ENCODE measurements at regions not wholly inside any gene's neighbourhood (a gene's known extent, or its start where the extent isn't known, plus 50 kb on each side); places are given as distances from the start of the nearest gene placed in this dataset.
"Not testable (repeated sequence)": the region's sequence is repeated elsewhere in the genome, so short reads cannot be mapped to it uniquely, and the experiment has no call there.

- H3K4me3 ChIP-seq (ENCODE audit: low read length in 2 of 2) = no peak overlapping the region
Observed at GRCh38 chr10:63675171-63675570, 154.0 kb downstream of the REEP3 start.

GRCh38 chr10:63677001-63677400, 155.8 kb downstream of the REEP3 start:
- no peaks in the 10 kb centered on the region for H3K27me3 ChIP-seq (ENCODE audit: control insufficient read depth in 1 of 2, insufficient read depth in 2 of 2, low read length in 2 of 2)
- H3K27ac ChIP-seq (ENCODE audit: low read length) = no peak overlapping the region
- H3K4me3 ChIP-seq (ENCODE audit: low read length in 2 of 2) = no peak overlapping the region
- no peak overlapping the region for H3K9ac ChIP-seq (ENCODE audit: low read length in 2 of 2)
- H3K4me1 ChIP-seq (ENCODE audit: control insufficient read depth, insufficient read depth, low read length) = peaks cover 10% of the 10 kb centered on the region
- no peaks in the 10 kb centered on the region for H3K9me3 ChIP-seq (ENCODE audit: control insufficient read depth in 2 of 2, low read length in 2 of 2)
- no peaks in the 10 kb centered on the region for H3K36me3 ChIP-seq (ENCODE audit: control insufficient read depth in 2 of 2, insufficient read depth in 2 of 2, low read length in 2 of 2)

More at GRCh38 chr10:63675171-63675570, 154.0 kb downstream of the REEP3 start:
- Histone ChIP-seq H3K27ac (ENCODE audit: low read length) (no peak overlapping the region), H3K27me3 (ENCODE audit: control insufficient read depth in 1 of 2, insufficient read depth in 2 of 2, low read length in 2 of 2) (no peaks in the 10 kb centered on the region), H3K9ac (ENCODE audit: low read length in 2 of 2) (no peak overlapping the region), H3K9me3 (ENCODE audit: control insufficient read depth in 2 of 2, low read length in 2 of 2) (no peaks in the 10 kb centered on the region), H3K36me3 (ENCODE audit: control insufficient read depth in 2 of 2, insufficient read depth in 2 of 2, low read length in 2 of 2) (no peaks in the 10 kb centered on the region), H3K4me1 (ENCODE audit: control insufficient read depth, insufficient read depth, low read length) (peaks cover 16% of the 10 kb centered on the region)

GRCh38 chr10:63680545-63680944, 159.3 kb downstream of the REEP3 start:
- not testable (repeated sequence) for H3K4me1 ChIP-seq (ENCODE audit: control insufficient read depth, insufficient read depth, low read length); H3K4me3 ChIP-seq (ENCODE audit: low read length in 2 of 2); H3K9me3 ChIP-seq (ENCODE audit: control insufficient read depth in 2 of 2, low read length in 2 of 2); H3K9ac ChIP-seq (ENCODE audit: low read length in 2 of 2); H3K27me3 ChIP-seq (ENCODE audit: control insufficient read depth in 1 of 2, insufficient read depth in 2 of 2, low read length in 2 of 2); H3K27ac ChIP-seq (ENCODE audit: low read length); H3K36me3 ChIP-seq (ENCODE audit: control insufficient read depth in 2 of 2, insufficient read depth in 2 of 2, low read length in 2 of 2)

GRCh38 chr10:63681993-63682697, 160.9 kb downstream of the REEP3 start:
- Histone ChIP-seq H3K4me1 (ENCODE audit: control insufficient read depth, insufficient read depth, low read length) (no peaks in the 10 kb centered on the region), H3K36me3 (ENCODE audit: control insufficient read depth in 2 of 2, insufficient read depth in 2 of 2, low read length in 2 of 2) (no peaks in the 10 kb centered on the region), H3K27ac (ENCODE audit: low read length) (no peak overlapping the region), H3K4me3 (ENCODE audit: low read length in 2 of 2) (no peak overlapping the region), H3K9ac (ENCODE audit: low read length in 2 of 2) (no peak overlapping the region), H3K27me3 (ENCODE audit: control insufficient read depth in 1 of 2, insufficient read depth in 2 of 2, low read length in 2 of 2) (no peaks in the 10 kb centered on the region), H3K9me3 (ENCODE audit: control insufficient read depth in 2 of 2, low read length in 2 of 2) (no peaks in the 10 kb centered on the region)

GRCh38 chr10:63682698-63683052, 161.5 kb downstream of the REEP3 start:
- H3K4me3 ChIP-seq (ENCODE audit: low read length in 2 of 2); H3K27me3 ChIP-seq (ENCODE audit: control insufficient read depth in 1 of 2, insufficient read depth in 2 of 2, low read length in 2 of 2); H3K27ac ChIP-seq (ENCODE audit: low read length); H3K9me3 ChIP-seq (ENCODE audit: control insufficient read depth in 2 of 2, low read length in 2 of 2); H3K36me3 ChIP-seq (ENCODE audit: control insufficient read depth in 2 of 2, insufficient read depth in 2 of 2, low read length in 2 of 2); H3K9ac ChIP-seq (ENCODE audit: low read length in 2 of 2); H3K4me1 ChIP-seq (ENCODE audit: control insufficient read depth, insufficient read depth, low read length): not testable (repeated sequence)

- H3K9ac ChIP-seq (ENCODE audit: low read length in 2 of 2) = no peak overlapping the region
- no peaks in the 10 kb centered on the region for H3K36me3 ChIP-seq (ENCODE audit: control insufficient read depth in 2 of 2, insufficient read depth in 2 of 2, low read length in 2 of 2)
- H3K27ac ChIP-seq (ENCODE audit: low read length) = no peak overlapping the region
- H3K4me1 ChIP-seq (ENCODE audit: control insufficient read depth, insufficient read depth, low read length) = no peaks in the 10 kb centered on the region
- H3K9me3 ChIP-seq (ENCODE audit: control insufficient read depth in 2 of 2, low read length in 2 of 2) = no peaks in the 10 kb centered on the region
- H3K27me3 ChIP-seq (ENCODE audit: control insufficient read depth in 1 of 2, insufficient read depth in 2 of 2, low read length in 2 of 2) = no peaks in the 10 kb centered on the region
- H3K4me3 ChIP-seq (ENCODE audit: low read length in 2 of 2) = no peak overlapping the region
Observed at GRCh38 chr10:63683223-63683622, 162.0 kb downstream of the REEP3 start.

GRCh38 chr10:63683686-63684085, 162.5 kb downstream of the REEP3 start:
- no peaks in the 10 kb centered on the region for H3K4me1 ChIP-seq (ENCODE audit: control insufficient read depth, insufficient read depth, low read length)
- no peak overlapping the region for H3K27ac ChIP-seq (ENCODE audit: low read length)
- H3K9me3 ChIP-seq (ENCODE audit: control insufficient read depth in 2 of 2, low read length in 2 of 2) = no peaks in the 10 kb centered on the region

GRCh38 chr10:63684257-63684936, 163.2 kb downstream of the REEP3 start:
- Histone ChIP-seq H3K9me3 (ENCODE audit: control insufficient read depth in 2 of 2, low read length in 2 of 2) (no peaks in the 10 kb centered on the region), H3K27ac (ENCODE audit: low read length) (no peak overlapping the region), H3K4me1 (ENCODE audit: control insufficient read depth, insufficient read depth, low read length) (no peaks in the 10 kb centered on the region), H3K4me3 (ENCODE audit: low read length in 2 of 2) (no peak overlapping the region), H3K9ac (ENCODE audit: low read length in 2 of 2) (no peak overlapping the region), H3K27me3 (ENCODE audit: control insufficient read depth in 1 of 2, insufficient read depth in 2 of 2, low read length in 2 of 2) (no peaks in the 10 kb centered on the region), H3K36me3 (ENCODE audit: control insufficient read depth in 2 of 2, insufficient read depth in 2 of 2, low read length in 2 of 2) (no peaks in the 10 kb centered on the region)

More at GRCh38 chr10:63683686-63684085, 162.5 kb downstream of the REEP3 start:
- Histone ChIP-seq H3K27me3 (ENCODE audit: control insufficient read depth in 1 of 2, insufficient read depth in 2 of 2, low read length in 2 of 2) (no peaks in the 10 kb centered on the region), H3K9ac (ENCODE audit: low read length in 2 of 2) (no peak overlapping the region), H3K36me3 (ENCODE audit: control insufficient read depth in 2 of 2, insufficient read depth in 2 of 2, low read length in 2 of 2) (no peaks in the 10 kb centered on the region), H3K4me3 (ENCODE audit: low read length in 2 of 2) (no peak overlapping the region)

GRCh38 chr10:63689768-63690167, 168.6 kb downstream of the REEP3 start:
- Histone ChIP-seq H3K36me3 (ENCODE audit: control insufficient read depth in 2 of 2, insufficient read depth in 2 of 2, low read length in 2 of 2) (no peaks in the 10 kb centered on the region), H3K9me3 (ENCODE audit: control insufficient read depth in 2 of 2, low read length in 2 of 2) (no peaks in the 10 kb centered on the region), H3K27me3 (ENCODE audit: control insufficient read depth in 1 of 2, insufficient read depth in 2 of 2, low read length in 2 of 2) (no peaks in the 10 kb centered on the region), H3K27ac (ENCODE audit: low read length) (no peak overlapping the region), H3K9ac (ENCODE audit: low read length in 2 of 2) (no peak overlapping the region), H3K4me1 (ENCODE audit: control insufficient read depth, insufficient read depth, low read length) (no peaks in the 10 kb centered on the region), H3K4me3 (ENCODE audit: low read length in 2 of 2) (no peak overlapping the region)

- no peak overlapping the region for H3K27ac ChIP-seq (ENCODE audit: low read length)
- no peaks in the 10 kb centered on the region for H3K4me1 ChIP-seq (ENCODE audit: control insufficient read depth, insufficient read depth, low read length)
- H3K9ac ChIP-seq (ENCODE audit: low read length in 2 of 2) = no peak overlapping the region
- H3K36me3 ChIP-seq (ENCODE audit: control insufficient read depth in 2 of 2, insufficient read depth in 2 of 2, low read length in 2 of 2) = no peaks in the 10 kb centered on the region
- H3K27me3 ChIP-seq (ENCODE audit: control insufficient read depth in 1 of 2, insufficient read depth in 2 of 2, low read length in 2 of 2) = no peaks in the 10 kb centered on the region
- H3K9me3 ChIP-seq (ENCODE audit: control insufficient read depth in 2 of 2, low read length in 2 of 2) = no peaks in the 10 kb centered on the region
- no peak overlapping the region for H3K4me3 ChIP-seq (ENCODE audit: low read length in 2 of 2)
Observed at GRCh38 chr10:63692220-63692896, 171.2 kb downstream of the REEP3 start.

GRCh38 chr10:63693021-63693420, 171.8 kb downstream of the REEP3 start:
- H3K27ac ChIP-seq (ENCODE audit: low read length); H3K36me3 ChIP-seq (ENCODE audit: control insufficient read depth in 2 of 2, insufficient read depth in 2 of 2, low read length in 2 of 2); H3K9ac ChIP-seq (ENCODE audit: low read length in 2 of 2); H3K27me3 ChIP-seq (ENCODE audit: control insufficient read depth in 1 of 2, insufficient read depth in 2 of 2, low read length in 2 of 2); H3K4me3 ChIP-seq (ENCODE audit: low read length in 2 of 2); H3K4me1 ChIP-seq (ENCODE audit: control insufficient read depth, insufficient read depth, low read length); H3K9me3 ChIP-seq (ENCODE audit: control insufficient read depth in 2 of 2, low read length in 2 of 2): not testable (repeated sequence)

Measured in stomach smooth muscle (tissue), 2 donors.